MCF 10A (cell line): ENCODE measurements at regions not wholly inside any gene's neighbourhood (a gene's known extent, or its start where the extent isn't known, plus 50 kb on each side); places are given as distances from the start of the nearest gene placed in this dataset.

ENCODE experiments used
- BruUV-seq: library from RNA; stranded (reverse); fragments of 400-500 nt; replicated peaks from 2 replicates; lab custom pipeline; 2021; lab: Mats Ljungman, UMichigan
- CTCF ChIA-PET: fragments of 300-600 bp; sonication (Branson Sonifier 250); formaldehyde crosslinking; extraction: SDS; loops from one replicate; lab custom pipeline; 2021; ENCODE audit warnings: antibody characterized with exemption, inconsistent platforms; lab: Yijun Ruan, JAX
- POLR2A ChIA-PET: fragments of 300-600, 350-650 bp; sonication (Branson Sonifier 250); formaldehyde crosslinking; extraction: SDS; loops from one replicate; lab custom pipeline; 2020; ENCODE audit warnings: antibody characterized with exemption, inconsistent platforms; lab: Yijun Ruan, JAX
- DNase-seq: peaks from one replicate; pipeline ENCODE4 v3.0.0-alpha.2; 2018; ENCODE audit not compliant: unreplicated experiment
- H3K27ac Mint-ChIP-seq: one replicate; pipeline ENCODE4 v1.8.0; 2022; ENCODE audit warnings: mild to moderate bottlenecking, low read depth, mixed read lengths; ENCODE audit not compliant: unreplicated experiment
- H3K27me3 Mint-ChIP-seq: one replicate; pipeline ENCODE4 v1.8.0; 2022; ENCODE audit warnings: mixed read lengths; ENCODE audit not compliant: insufficient read depth, unreplicated experiment
- H3K36me3 Mint-ChIP-seq: one replicate; pipeline ENCODE4 v1.8.0; 2022; ENCODE audit warnings: mild to moderate bottlenecking, moderate library complexity, mixed read lengths; ENCODE audit not compliant: insufficient read depth, unreplicated experiment
- H3K4me1 Mint-ChIP-seq: one replicate; pipeline ENCODE4 v1.8.0; 2022; ENCODE audit warnings: mixed read lengths; ENCODE audit not compliant: insufficient read depth, unreplicated experiment
- H3K4me3 Mint-ChIP-seq: one replicate; pipeline ENCODE4 v1.8.0; 2022; ENCODE audit warnings: mild to moderate bottlenecking, moderate library complexity, mixed read lengths; ENCODE audit not compliant: unreplicated experiment
- H3K9me3 Mint-ChIP-seq: one replicate; pipeline ENCODE4 v1.8.0; 2022; ENCODE audit warnings: mixed read lengths; ENCODE audit not compliant: unreplicated experiment
- CTCF ChIP-seq: fragments of 200-600 bp; IDR thresholded peaks from one replicate; pipeline ENCODE4 v1.8.0; 2022; ENCODE audit warnings: antibody characterized with exemption, mild to moderate bottlenecking; ENCODE audit not compliant: unreplicated experiment
- intact Hi-C: fragments of 100-400 bp; cut with micrococcal nuclease; formaldehyde crosslinking; loops from 2 replicates; pipeline ENCODE4 v1.14.1; 2022

- H3K9me3 Mint-ChIP-seq: no peaks in the 10 kb centered on the region
- DNase-seq: no peak
- H3K27ac Mint-ChIP-seq: peak overlapping the region; percentile 61
- intact Hi-C loops: loop anchor here (5.0 kb wide), 1 partner anchor 274 kb away; no protein-coding TSS in a partner anchor
- peak overlapping the region; percentile 25 for H3K4me3 Mint-ChIP-seq
- ChIA-PET POLR2A (no interaction called here), CTCF (interaction anchor here (0.6 to 1.6 kb wide), 6 partner anchors 43 to 1577 kb away, joined by 3 to 5 read pairs (median 3); no protein-coding TSS in a partner anchor)
- peaks cover 6% of the 10 kb centered on the region for H3K4me1 Mint-ChIP-seq
- peak; percentile 52 for TF ChIP-seq CTCF
- no TSS peak for BruUV-seq
- no peaks in the 10 kb centered on the region for H3K27me3 Mint-ChIP-seq
- H3K36me3 Mint-ChIP-seq: no peaks in the 10 kb centered on the region
Measured at GRCh38 chr1:98053471-98054366, 132.9 kb upstream of the DPYD start.

GRCh38 chr1:98051065-98051675 lies 130.3 kb upstream of the DPYD start:
- TF ChIP-seq CTCF: peak; percentile 85
- Mint-ChIP-seq H3K4me3 (no peak overlapping the region), H3K27ac (no peak overlapping the region), H3K36me3 (no peaks in the 10 kb centered on the region), H3K9me3 (no peaks in the 10 kb centered on the region), H3K27me3 (no peaks in the 10 kb centered on the region), H3K4me1 (peaks cover 16% of the 10 kb centered on the region)
- no TSS peak for BruUV-seq
- ChIA-PET CTCF (interaction anchor here (0.5 to 1.4 kb wide), 19 partner anchors 9 to 909 kb away, joined by 3 to 6 read pairs (median 3); no protein-coding TSS in a partner anchor), POLR2A (interaction anchor here (0.6 to 0.9 kb wide), 5 partner anchors 130 to 1623 kb away, joined by 3 to 6 read pairs (median 3); partner anchors contain the start of gene DPYD)
- peak; percentile 79 for DNase-seq
- intact Hi-C loops: loop anchor here (1.0 to 5.0 kb wide), 5 partner anchors 276 to 1085 kb away; no protein-coding TSS in a partner anchor

GRCh38 chr1:98049370-98050135 lies 128.7 kb upstream of the DPYD start:
- no peaks in the 10 kb centered on the region for H3K36me3 Mint-ChIP-seq
- no peak overlapping the region for H3K27ac Mint-ChIP-seq
- CTCF ChIA-PET: interaction anchor here (0.5 to 1.3 kb wide), 4 partner anchors 142 to 1007 kb away, joined by 3 to 4 read pairs (median 4); no protein-coding TSS in a partner anchor
- peaks cover 17% of the 10 kb centered on the region for H3K4me1 Mint-ChIP-seq
- no TSS peak for BruUV-seq
- no peak for DNase-seq
- no peaks in the 10 kb centered on the region for H3K9me3 Mint-ChIP-seq
- H3K27me3 Mint-ChIP-seq: no peaks in the 10 kb centered on the region
- no peak overlapping the region for H3K4me3 Mint-ChIP-seq
- POLR2A ChIA-PET: interaction anchor here (0.7 to 1.6 kb wide), 3 partner anchors 22 to 133 kb away, joined by 3 to 4 read pairs (median 4); partner anchors contain the start of gene DPYD
- intact Hi-C loops: loop anchor here (2.0 to 10.0 kb wide), 8 partner anchors 52 to 905 kb away; partner anchors contain the start of gene DPYD
- no peak for TF ChIP-seq CTCF
